ENCODE measurements at regions not wholly inside any gene's neighbourhood (a gene's known extent, or its start where the extent isn't known, plus 50 kb on each side); places are given as distances from the start of the nearest gene placed in this dataset.

DNA sequence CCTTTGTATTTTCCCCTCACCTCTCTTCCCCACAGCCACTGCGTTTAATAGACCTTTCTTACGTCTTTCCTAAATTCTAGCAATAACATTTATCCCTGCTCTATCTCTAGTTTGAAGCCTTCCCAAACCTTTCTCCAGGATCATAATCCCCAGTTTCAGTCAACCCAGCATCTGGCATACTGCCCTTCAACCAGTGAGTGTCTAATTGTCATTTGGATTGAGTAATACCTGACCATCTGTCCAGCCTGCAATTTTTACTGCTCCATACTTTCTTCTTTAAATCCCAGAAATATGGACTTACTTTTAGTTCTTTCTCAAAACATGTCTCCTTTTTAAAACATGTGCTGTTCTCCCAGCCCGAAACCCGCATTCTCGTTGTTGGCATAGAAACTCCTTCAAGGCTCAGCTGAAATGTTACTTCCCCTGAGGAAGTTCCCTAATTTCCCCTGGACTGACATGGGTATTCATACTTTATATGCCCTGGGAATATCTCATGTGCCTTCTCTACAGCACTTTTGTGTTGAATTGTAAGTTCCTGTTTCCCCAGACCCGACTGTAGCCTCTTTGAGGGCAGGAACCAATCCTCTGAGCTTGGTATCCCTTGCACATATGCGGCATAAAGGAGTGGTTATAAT is 65.1 kb upstream of the ETV6 start:
- ChIA-PET POLR2A (no interaction called here), CTCF (ENCODE audit: low intra/inter-chr PET ratio) (no interaction called here)
- Histone ChIP-seq H4K20me1 (replicated peaks; ENCODE audit: control insufficient read depth, insufficient read depth, low read length) (no peaks in the 10 kb centered on the region), H3K9me1 (ENCODE audit: control insufficient read depth, insufficient read depth, low read length) (no peaks in the 10 kb centered on the region), H3K27ac (ENCODE audit: extremely low read depth, low read depth, low read length) (no peak overlapping the region), H3K4me2 (ENCODE audit: insufficient read depth, low read length) (no peak overlapping the region), H2AFZ (ENCODE audit: low read depth, low read length) (no peak overlapping the region), H3K79me2 (ENCODE audit: control insufficient read depth, insufficient read depth, low read length) (no peaks in the 10 kb centered on the region), H3K27me3 (ENCODE audit: control insufficient read depth in 2 of 2, insufficient read depth in 2 of 2, low read length in 2 of 2) (no peaks in the 10 kb centered on the region; a peak in 1 of 5 replicates), H3K4me1 (replicated peaks in 1 of 2; ENCODE audit: control insufficient read depth in 2 of 2, insufficient read depth in 2 of 2, low read length in 2 of 2) (no peaks in the 10 kb centered on the region), H3K9ac (ENCODE audit: insufficient read depth in 1 of 2, low read depth in 2 of 2, low read length in 2 of 2) (no peak overlapping the region), H3K36me3 (ENCODE audit: control insufficient read depth, insufficient read depth, low read length) (no peaks in the 10 kb centered on the region), H3K9me3 (replicated peaks; ENCODE audit: control insufficient read depth, insufficient read depth, low read depth, low read length) (no peaks in the 10 kb centered on the region), H3K4me3 (no peak overlapping the region)
- in situ Hi-C loops (cut with MboI): no loop called here
- no peak for ATAC-seq
- no peak for FAIRE-seq
- intact Hi-C loops (cut with micrococcal nuclease): loop anchor here (10.0 kb wide), 1 partner anchor 1120 kb away; no protein-coding TSS in a partner anchor
- BruUV-seq (replicated peaks): no TSS peak
- DNase-seq (ENCODE audit: extremely low read depth in 1 of 4, low spot score in 3 of 4): no peak
- no peak for TF ChIP-seq NCOA4 (IDR thresholded peaks at IDR 0.05; ENCODE audit: partially characterized antibody)
- no peak for TF ChIP-seq SMAD3 (CRISPR knock-in tag; conservative IDR thresholded peaks at IDR 0.05)
- no peak for TF ChIP-seq TBP (optimal IDR thresholded peaks at IDR 0.05; ENCODE audit: low read depth, low read length)
- TF ChIP-seq ILF3 (IDR thresholded peaks at IDR 0.05; ENCODE audit: borderline replicate concordance): no peak
- no peak for TF ChIP-seq MAFG (tag; conservative IDR thresholded peaks at IDR 0.05)
- no peak for TF ChIP-seq TRIM28 (IDR thresholded peaks at IDR 0.05)
- no peak for TF ChIP-seq KDM1A (IDR thresholded peaks at IDR 0.05)
- WGBS (ENCODE audit: insufficient coverage, low coverage, missing lambda C conversion rate): 3% methylated on average over 5 of the region's 7 CpGs

DNA sequence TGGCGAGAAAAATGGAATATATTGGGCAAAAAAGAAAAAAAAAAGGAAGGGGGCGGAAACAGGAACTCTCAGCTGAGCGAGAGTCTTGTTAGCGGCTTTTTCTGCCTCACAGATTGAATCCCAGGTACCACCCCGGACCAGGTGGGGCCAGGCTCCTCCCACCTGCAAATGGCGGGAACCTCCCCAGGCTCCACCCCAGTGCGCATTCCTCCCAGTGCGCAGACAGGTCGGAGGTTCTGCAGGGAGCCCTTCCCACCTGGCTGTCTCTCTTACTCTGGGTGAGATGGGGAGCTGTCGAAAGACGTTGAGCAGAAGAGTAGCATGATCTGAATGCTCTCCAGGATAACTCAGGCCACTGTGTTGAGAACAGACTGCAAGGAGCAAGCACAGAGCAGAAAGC is 57.0 kb upstream of the ETV6 start:
- H3K4me3 ChIP-seq: no peak overlapping the region
- H3K36me3 ChIP-seq (ENCODE audit: control insufficient read depth, insufficient read depth, low read length): no peaks in the 10 kb centered on the region
- TF ChIP-seq PRMT5 (CRISPR knock-in tag; IDR thresholded peaks at IDR 0.05): no peak
- TF ChIP-seq, protein P1, sequence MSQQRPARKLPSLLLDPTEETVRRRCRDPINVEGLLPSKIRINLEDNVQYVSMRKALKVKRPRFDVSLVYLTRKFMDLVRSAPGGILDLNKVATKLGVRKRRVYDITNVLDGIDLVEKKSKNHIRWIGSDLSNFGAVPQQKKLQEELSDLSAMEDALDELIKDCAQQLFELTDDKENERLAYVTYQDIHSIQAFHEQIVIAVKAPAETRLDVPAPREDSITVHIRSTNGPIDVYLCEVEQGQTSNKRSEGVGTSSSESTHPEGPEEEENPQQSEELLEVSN (IDR thresholded peaks at IDR 0.05; ENCODE audit: borderline replicate concordance in 1 of 2, extremely low read depth in 1 of 2, insufficient read depth in 1 of 2, insufficient read length in 1 of 2, low read depth in 1 of 2, low read length in 1 of 2, poor library complexity in 1 of 2, severe bottlenecking in 1 of 2): peak in 1 of 2 experiments; percentile 13
- TF ChIP-seq, protein P2, sequence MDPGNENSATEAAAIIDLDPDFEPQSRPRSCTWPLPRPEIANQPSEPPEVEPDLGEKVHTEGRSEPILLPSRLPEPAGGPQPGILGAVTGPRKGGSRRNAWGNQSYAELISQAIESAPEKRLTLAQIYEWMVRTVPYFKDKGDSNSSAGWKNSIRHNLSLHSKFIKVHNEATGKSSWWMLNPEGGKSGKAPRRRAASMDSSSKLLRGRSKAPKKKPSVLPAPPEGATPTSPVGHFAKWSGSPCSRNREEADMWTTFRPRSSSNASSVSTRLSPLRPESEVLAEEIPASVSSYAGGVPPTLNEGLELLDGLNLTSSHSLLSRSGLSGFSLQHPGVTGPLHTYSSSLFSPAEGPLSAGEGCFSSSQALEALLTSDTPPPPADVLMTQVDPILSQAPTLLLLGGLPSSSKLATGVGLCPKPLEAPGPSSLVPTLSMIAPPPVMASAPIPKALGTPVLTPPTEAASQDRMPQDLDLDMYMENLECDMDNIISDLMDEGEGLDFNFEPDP (CRISPR knock-in tag; IDR thresholded peaks at IDR 0.05): no peak
- peak; percentile 43 to 56 for TF ChIP-seq NRF1 (conservative IDR thresholded peaks at IDR 0.05 in 1 of 2, IDR thresholded peaks at IDR 0.05 in 1 of 2)
- DNase-seq (ENCODE audit: extremely low read depth in 1 of 4, low spot score in 3 of 4) (no peak), FAIRE-seq (no peak), ATAC-seq (0 out of 3 replicates have a peak, but pooled peaks have one; percentile 36)
- H4K20me1 ChIP-seq (replicated peaks; ENCODE audit: control insufficient read depth, insufficient read depth, low read length): no peaks in the 10 kb centered on the region
- BruUV-seq (replicated peaks): no TSS peak
- no peak overlapping the region for H3K9ac ChIP-seq (ENCODE audit: insufficient read depth in 1 of 2, low read depth in 2 of 2, low read length in 2 of 2)
- no peaks in the 10 kb centered on the region for H3K9me1 ChIP-seq (ENCODE audit: control insufficient read depth, insufficient read depth, low read length)
- WGBS (ENCODE audit: insufficient coverage, low coverage, missing lambda C conversion rate): 7% methylated on average over 9 of the region's 11 CpGs
- intact Hi-C loops (cut with micrococcal nuclease): no loop called here
- in situ Hi-C loops (cut with MboI): no loop called here
- H3K79me2 ChIP-seq (ENCODE audit: control insufficient read depth, insufficient read depth, low read length): no peaks in the 10 kb centered on the region
- no peaks in the 10 kb centered on the region for H3K9me3 ChIP-seq (replicated peaks; ENCODE audit: control insufficient read depth, insufficient read depth, low read depth, low read length)
- H3K4me2 ChIP-seq (ENCODE audit: insufficient read depth, low read length): no peak overlapping the region
- no peak overlapping the region for H3K27ac ChIP-seq (ENCODE audit: extremely low read depth, low read depth, low read length)
- H3K4me1 ChIP-seq (replicated peaks in 1 of 2; ENCODE audit: control insufficient read depth in 2 of 2, insufficient read depth in 2 of 2, low read length in 2 of 2): no peaks in the 10 kb centered on the region; a peak in 1 of 5 replicates
- ChIA-PET CTCF (ENCODE audit: low intra/inter-chr PET ratio) (no interaction called here), POLR2A (no interaction called here)
- H3K27me3 ChIP-seq (ENCODE audit: control insufficient read depth in 2 of 2, insufficient read depth in 2 of 2, low read length in 2 of 2): peaks cover 0 to 15% of the 10 kb centered on the region in 2 experiments; a peak in 2 of 5 replicates
- H2AFZ ChIP-seq (ENCODE audit: low read depth, low read length): no peak overlapping the region; the same call in 1 of the 2 replicates

All from K562 (cell line).